ENCODE measurements at regions not wholly inside any gene's neighbourhood (a gene's known extent, or its start where the extent isn't known, plus 50 kb on each side); places are given as distances from the start of the nearest gene placed in this dataset.

DNA sequence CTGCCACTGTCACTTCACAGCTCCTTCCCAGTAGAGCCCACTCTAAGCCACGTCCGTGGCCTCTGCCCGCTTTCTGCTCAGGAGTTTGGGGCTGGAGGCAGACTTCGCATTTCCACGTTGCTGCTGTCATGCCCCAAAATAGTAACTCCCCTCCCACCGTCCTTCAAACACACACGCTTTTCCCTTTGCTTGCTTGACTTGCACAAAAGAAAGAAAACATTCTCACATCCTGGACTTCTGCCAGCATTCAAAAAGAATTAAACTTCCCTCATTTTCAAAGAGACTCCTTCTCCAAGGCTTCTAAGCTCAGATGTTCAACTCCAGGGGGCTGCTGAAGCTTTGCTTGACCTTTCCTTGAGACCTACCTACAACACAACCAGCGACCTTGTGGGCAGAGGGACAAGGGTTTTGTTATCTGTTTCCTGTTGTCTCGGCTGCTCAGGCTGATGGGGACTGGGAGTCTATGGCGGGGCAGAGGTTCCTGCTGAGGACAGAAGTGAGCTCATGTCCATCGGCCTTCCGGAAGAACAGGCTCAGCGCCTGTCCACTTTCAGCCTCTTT is 263.8 kb upstream of the FOXQ1 start:
- Mint-ChIP-seq H3K4me1 (ENCODE audit: low read depth, unreplicated experiment) (peaks cover 33% of the 10 kb centered on the region), H3K27ac (ENCODE audit: unreplicated experiment) (no peak overlapping the region), H3K36me3 (ENCODE audit: insufficient read depth, unreplicated experiment) (peaks cover 5% of the 10 kb centered on the region), H3K27me3 (ENCODE audit: unreplicated experiment) (no peaks in the 10 kb centered on the region), H3K4me3 (ENCODE audit: low read depth, unreplicated experiment) (no peak overlapping the region), H3K9me3 (ENCODE audit: low read depth, unreplicated experiment) (no peaks in the 10 kb centered on the region)
- CTCF ChIA-PET = no interaction called here
- intact Hi-C loops (cut with micrococcal nuclease; ENCODE audit: unreplicated experiment) = no loop called here
- no TSS peak for BruUV-seq (replicated peaks)
- TF ChIP-seq, protein P1, sequence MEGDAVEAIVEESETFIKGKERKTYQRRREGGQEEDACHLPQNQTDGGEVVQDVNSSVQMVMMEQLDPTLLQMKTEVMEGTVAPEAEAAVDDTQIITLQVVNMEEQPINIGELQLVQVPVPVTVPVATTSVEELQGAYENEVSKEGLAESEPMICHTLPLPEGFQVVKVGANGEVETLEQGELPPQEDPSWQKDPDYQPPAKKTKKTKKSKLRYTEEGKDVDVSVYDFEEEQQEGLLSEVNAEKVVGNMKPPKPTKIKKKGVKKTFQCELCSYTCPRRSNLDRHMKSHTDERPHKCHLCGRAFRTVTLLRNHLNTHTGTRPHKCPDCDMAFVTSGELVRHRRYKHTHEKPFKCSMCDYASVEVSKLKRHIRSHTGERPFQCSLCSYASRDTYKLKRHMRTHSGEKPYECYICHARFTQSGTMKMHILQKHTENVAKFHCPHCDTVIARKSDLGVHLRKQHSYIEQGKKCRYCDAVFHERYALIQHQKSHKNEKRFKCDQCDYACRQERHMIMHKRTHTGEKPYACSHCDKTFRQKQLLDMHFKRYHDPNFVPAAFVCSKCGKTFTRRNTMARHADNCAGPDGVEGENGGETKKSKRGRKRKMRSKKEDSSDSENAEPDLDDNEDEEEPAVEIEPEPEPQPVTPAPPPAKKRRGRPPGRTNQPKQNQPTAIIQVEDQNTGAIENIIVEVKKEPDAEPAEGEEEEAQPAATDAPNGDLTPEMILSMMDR (IDR thresholded peaks at IDR 0.05; ENCODE audit: unreplicated experiment) = no peak
- DNase-seq = no peak

GRCh38 chr6:1045239-1045638 is 266.7 kb upstream of the FOXQ1 start:
- peaks cover 3% of the 10 kb centered on the region for H3K9me3 Mint-ChIP-seq (ENCODE audit: low read depth, unreplicated experiment)
- BruUV-seq (replicated peaks) = no TSS peak
- intact Hi-C loops (cut with micrococcal nuclease; ENCODE audit: unreplicated experiment) = no loop called here
- no peaks in the 10 kb centered on the region for H3K27me3 Mint-ChIP-seq (ENCODE audit: unreplicated experiment)
- H3K36me3 Mint-ChIP-seq (ENCODE audit: insufficient read depth, unreplicated experiment) = peaks cover 5% of the 10 kb centered on the region
- TF ChIP-seq, protein P1 (IDR thresholded peaks at IDR 0.05; ENCODE audit: unreplicated experiment) = no peak
- DNase-seq = no peak
- H3K4me1 Mint-ChIP-seq (ENCODE audit: low read depth, unreplicated experiment) = peaks cover 43% of the 10 kb centered on the region
- no peak overlapping the region for H3K4me3 Mint-ChIP-seq (ENCODE audit: low read depth, unreplicated experiment)
- H3K27ac Mint-ChIP-seq (ENCODE audit: unreplicated experiment) = no peak overlapping the region
- CTCF ChIA-PET = no interaction called here

GRCh38 chr6:1044040-1044836 is 267.7 kb upstream of the FOXQ1 start:
- Mint-ChIP-seq H3K36me3 (ENCODE audit: insufficient read depth, unreplicated experiment) (peaks cover 8% of the 10 kb centered on the region), H3K9me3 (ENCODE audit: low read depth, unreplicated experiment) (peaks cover 3% of the 10 kb centered on the region), H3K27ac (ENCODE audit: unreplicated experiment) (no peak overlapping the region), H3K4me3 (ENCODE audit: low read depth, unreplicated experiment) (no peak overlapping the region), H3K4me1 (ENCODE audit: low read depth, unreplicated experiment) (peaks cover 43% of the 10 kb centered on the region), H3K27me3 (ENCODE audit: unreplicated experiment) (no peaks in the 10 kb centered on the region)
- TF ChIP-seq, protein P1 (IDR thresholded peaks at IDR 0.05; ENCODE audit: unreplicated experiment) = no peak
- intact Hi-C loops (cut with micrococcal nuclease; ENCODE audit: unreplicated experiment) = no loop called here
- BruUV-seq (replicated peaks) = no TSS peak
- peak; percentile 9 for DNase-seq
- CTCF ChIA-PET = no interaction called here

DNA sequence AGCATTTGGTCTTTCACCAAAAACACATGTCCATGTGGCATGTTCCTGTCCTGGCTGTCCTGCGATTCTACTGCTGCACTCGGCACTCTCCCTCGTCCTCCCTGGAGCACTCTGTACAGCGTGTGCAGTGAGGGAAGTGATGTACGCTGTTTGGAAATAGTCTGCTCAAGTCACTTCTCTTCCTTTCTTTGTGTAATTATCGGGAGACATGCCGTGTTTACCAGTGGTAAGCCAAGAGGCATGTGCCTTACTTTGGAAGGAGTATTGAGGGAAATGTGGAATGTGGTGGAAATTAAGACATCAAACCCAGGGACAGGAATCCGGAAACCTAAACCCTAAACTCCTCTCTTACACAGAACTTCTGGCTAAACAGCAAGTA is 268.5 kb upstream of the FOXQ1 start:
- no TSS peak for BruUV-seq (replicated peaks)
- DNase-seq = no peak
- Mint-ChIP-seq H3K4me1 (ENCODE audit: low read depth, unreplicated experiment) (peaks cover 47% of the 10 kb centered on the region), H3K27me3 (ENCODE audit: unreplicated experiment) (no peaks in the 10 kb centered on the region), H3K36me3 (ENCODE audit: insufficient read depth, unreplicated experiment) (peaks cover 10% of the 10 kb centered on the region), H3K4me3 (ENCODE audit: low read depth, unreplicated experiment) (no peak overlapping the region), H3K9me3 (ENCODE audit: low read depth, unreplicated experiment) (peaks cover 3% of the 10 kb centered on the region), H3K27ac (ENCODE audit: unreplicated experiment) (no peak overlapping the region)
- TF ChIP-seq, protein P1 (IDR thresholded peaks at IDR 0.05; ENCODE audit: unreplicated experiment) = no peak
- CTCF ChIA-PET = no interaction called here
- intact Hi-C loops (cut with micrococcal nuclease; ENCODE audit: unreplicated experiment) = no loop called here
